ENCODE measurements at regions not wholly inside any gene's neighbourhood (a gene's known extent, or its start where the extent isn't known, plus 50 kb on each side); places are given as distances from the start of the nearest gene placed in this dataset.
"Not testable (repeated sequence)": the region's sequence is repeated elsewhere in the genome, so short reads cannot be mapped to it uniquely, and the experiment has no call there.

DNA sequence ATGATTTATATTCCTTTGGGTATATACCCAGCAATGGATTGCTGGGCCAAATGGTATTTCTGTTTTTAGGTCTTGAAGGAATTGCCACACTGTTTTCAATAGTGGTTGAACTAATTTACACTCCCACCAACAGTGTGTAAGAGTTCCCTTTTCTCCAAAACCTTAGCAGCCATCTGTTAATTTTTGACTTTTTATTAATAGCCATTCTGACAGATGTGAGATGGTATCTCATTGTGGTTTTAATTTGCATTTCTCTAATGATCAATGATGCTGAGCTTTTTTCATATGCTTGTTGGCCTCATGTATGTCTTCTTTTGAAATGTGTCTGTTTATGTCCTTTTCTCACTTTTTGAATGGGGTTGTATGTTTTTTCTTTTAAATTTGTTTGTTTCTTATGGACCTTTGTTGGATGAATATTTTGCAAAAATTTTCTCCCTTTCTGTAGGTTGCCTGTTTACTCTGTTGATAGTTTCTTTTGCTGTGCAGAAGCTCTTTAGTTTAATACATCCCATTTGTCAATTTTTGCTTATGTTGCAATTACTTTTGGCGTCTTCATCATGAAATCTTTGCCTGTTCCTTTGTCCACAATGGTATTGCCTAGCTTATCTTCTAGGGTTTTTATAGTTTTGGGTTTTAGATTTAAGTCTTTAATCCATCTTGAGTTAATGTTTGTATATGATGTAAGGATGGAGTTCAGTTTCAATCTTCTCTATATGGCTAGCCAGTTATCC lies 119.7 kb upstream of the XIRP2 start:
- H3K4me1 Mint-ChIP-seq (ENCODE audit: low read depth), result no peaks in the 10 kb centered on the region
- H3K36me3 Mint-ChIP-seq (ENCODE audit: low read depth), result no peaks in the 10 kb centered on the region
- ChIA-PET POLR2A (no interaction called here), CTCF (no interaction called here)
- H3K27me3 Mint-ChIP-seq (ENCODE audit: low read depth), result no peaks in the 10 kb centered on the region
- H3K27ac Mint-ChIP-seq, result no peak overlapping the region
- no peak for ATAC-seq
- H3K4me3 Mint-ChIP-seq, result no peak overlapping the region
- DNase-seq, result no peak
- no peaks in the 10 kb centered on the region for H3K9me3 Mint-ChIP-seq (ENCODE audit: insufficient read depth)

DNA sequence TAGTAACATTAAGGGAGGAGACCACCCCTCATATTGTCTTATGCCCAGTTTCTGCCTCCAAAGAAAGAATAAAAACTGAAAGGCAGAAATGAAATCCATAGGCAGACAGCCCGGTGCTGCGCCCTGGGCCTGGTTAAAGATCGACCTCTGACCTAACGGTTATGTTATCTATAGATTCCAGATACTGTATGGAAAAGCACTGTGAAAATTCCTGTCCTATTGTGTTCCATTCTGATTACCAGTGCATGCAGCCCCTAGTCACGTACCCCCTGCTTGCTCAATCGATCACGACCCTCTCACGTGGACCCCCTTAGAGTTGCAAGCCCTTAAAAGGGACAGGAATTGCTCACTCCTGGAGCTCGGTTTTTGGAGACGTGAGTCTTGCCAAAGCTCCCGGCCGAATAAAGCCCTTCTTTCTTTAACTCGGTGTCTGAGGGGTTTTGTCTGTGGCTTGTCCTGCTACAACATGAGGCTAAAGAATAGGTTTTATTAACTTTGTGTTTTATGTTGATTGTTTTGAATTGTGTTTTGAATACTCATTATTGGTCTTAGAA lies 121.4 kb upstream of the XIRP2 start:
- H3K36me3 Mint-ChIP-seq (ENCODE audit: low read depth); H3K27ac Mint-ChIP-seq; ATAC-seq; H3K9me3 Mint-ChIP-seq (ENCODE audit: insufficient read depth); CTCF ChIA-PET; POLR2A ChIA-PET; H3K27me3 Mint-ChIP-seq (ENCODE audit: low read depth); H3K4me3 Mint-ChIP-seq; DNase-seq; H3K4me1 Mint-ChIP-seq (ENCODE audit: low read depth): not testable (repeated sequence)

DNA sequence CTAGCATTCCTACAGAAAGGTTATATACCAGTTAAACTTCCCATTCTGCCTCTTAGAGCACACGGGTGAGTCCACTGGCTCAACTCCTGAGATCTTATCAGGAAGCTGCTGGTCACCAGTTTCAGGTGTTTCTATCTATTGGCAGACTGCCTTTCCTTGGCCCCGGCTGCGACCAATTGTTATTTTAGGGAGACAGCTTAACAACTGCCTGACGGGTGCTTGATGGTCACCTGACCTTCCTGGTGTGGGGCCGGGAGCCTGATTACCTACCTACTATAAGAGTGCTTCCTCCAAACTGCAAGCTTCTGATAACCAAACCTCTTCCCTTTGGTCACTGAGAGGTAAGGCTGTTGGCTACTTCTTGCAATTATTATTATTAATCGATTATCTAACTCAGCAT lies 122.1 kb upstream of the XIRP2 start:
- Mint-ChIP-seq H3K27me3 (ENCODE audit: low read depth) (no peaks in the 10 kb centered on the region), H3K27ac (no peak overlapping the region)

DNA sequence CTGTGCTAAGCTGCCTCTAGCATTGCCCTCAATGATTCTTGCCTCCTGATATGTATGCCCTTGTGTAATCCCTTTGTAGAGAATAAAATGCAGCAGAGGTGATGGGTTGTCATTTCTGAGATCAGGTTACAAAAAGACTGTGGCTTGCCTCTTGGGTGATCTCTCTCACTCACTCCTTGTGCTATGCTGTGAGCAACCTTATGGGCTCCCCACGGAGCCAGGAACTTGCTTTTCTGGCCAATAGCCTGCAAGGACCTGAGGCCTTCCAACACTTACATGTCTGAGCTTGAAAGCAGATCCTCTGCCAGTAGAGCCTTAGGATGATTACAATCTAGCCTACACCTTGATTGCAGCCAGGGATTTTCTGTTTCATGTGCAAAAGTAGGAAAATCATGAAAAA lies 123.1 kb upstream of the XIRP2 start:
- no peak overlapping the region for H3K27ac Mint-ChIP-seq
- POLR2A ChIA-PET, result no interaction called here

More for the DNA sequence above, 122.1 kb upstream of the XIRP2 start:
- no peak overlapping the region for H3K4me3 Mint-ChIP-seq
- no peaks in the 10 kb centered on the region for H3K36me3 Mint-ChIP-seq (ENCODE audit: low read depth)
- H3K9me3 Mint-ChIP-seq (ENCODE audit: insufficient read depth), result no peaks in the 10 kb centered on the region
- ChIA-PET CTCF (no interaction called here), POLR2A (no interaction called here)
- ATAC-seq (no peak), DNase-seq (no peak)
- no peaks in the 10 kb centered on the region for H3K4me1 Mint-ChIP-seq (ENCODE audit: low read depth)

DNA sequence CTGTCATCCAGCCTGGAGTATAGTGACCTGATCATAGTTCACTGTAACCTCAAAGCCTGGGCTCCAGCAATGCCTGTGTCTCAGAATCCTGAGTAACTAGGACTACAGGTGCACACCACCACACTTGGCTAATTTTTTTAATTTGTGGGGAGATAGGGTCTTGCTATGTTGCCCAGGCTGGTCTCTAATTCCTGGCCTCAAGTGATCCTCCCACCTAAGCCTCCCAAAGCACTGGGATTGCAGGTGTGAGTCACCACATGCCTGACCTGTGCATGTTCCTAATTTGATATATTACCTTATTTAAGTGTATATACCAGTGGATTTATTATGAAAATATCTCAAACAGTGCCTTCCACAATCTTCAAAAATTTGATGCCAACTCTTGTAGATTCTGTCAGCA lies 123.6 kb upstream of the XIRP2 start:
- CTCF ChIA-PET, result no interaction called here
- Mint-ChIP-seq H3K27ac (no peak overlapping the region), H3K4me3 (no peak overlapping the region), H3K4me1 (ENCODE audit: low read depth) (no peaks in the 10 kb centered on the region), H3K27me3 (ENCODE audit: low read depth) (no peaks in the 10 kb centered on the region), H3K36me3 (ENCODE audit: low read depth) (no peaks in the 10 kb centered on the region), H3K9me3 (ENCODE audit: insufficient read depth) (no peaks in the 10 kb centered on the region)
- ATAC-seq (no peak), DNase-seq (no peak)
- POLR2A ChIA-PET, result no interaction called here

More for the DNA sequence above, 123.1 kb upstream of the XIRP2 start:
- Mint-ChIP-seq H3K36me3 (ENCODE audit: low read depth) (no peaks in the 10 kb centered on the region), H3K4me1 (ENCODE audit: low read depth) (no peaks in the 10 kb centered on the region), H3K4me3 (no peak overlapping the region), H3K27me3 (ENCODE audit: low read depth) (no peaks in the 10 kb centered on the region), H3K9me3 (ENCODE audit: insufficient read depth) (no peaks in the 10 kb centered on the region)
- DNase-seq (no peak), ATAC-seq (no peak)
- CTCF ChIA-PET, result no interaction called here

DNA sequence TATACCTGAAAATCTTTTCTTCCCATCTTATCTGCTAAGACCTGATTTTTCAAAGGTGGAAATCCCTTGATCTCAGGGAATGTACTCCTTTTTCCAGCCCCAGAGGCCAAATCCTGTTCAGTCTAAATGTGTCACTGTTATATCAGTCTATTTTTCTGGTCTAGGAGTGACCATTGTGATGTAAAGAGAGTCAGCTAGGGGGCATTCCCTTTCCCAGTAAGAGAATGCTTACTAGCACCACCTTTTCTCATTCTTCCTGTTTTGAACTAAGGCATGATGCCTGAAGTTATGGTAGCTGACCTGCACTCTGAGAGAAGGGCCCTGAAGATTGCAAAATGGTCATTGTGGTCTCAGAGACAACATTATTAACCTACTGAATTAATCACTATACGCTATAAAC lies 124.1 kb upstream of the XIRP2 start:
- Mint-ChIP-seq H3K4me3 (no peak overlapping the region), H3K4me1 (ENCODE audit: low read depth) (no peaks in the 10 kb centered on the region), H3K36me3 (ENCODE audit: low read depth) (no peaks in the 10 kb centered on the region), H3K27me3 (ENCODE audit: low read depth) (no peaks in the 10 kb centered on the region), H3K9me3 (ENCODE audit: insufficient read depth) (no peaks in the 10 kb centered on the region), H3K27ac (no peak overlapping the region)
- ATAC-seq, result no peak
- POLR2A ChIA-PET, result no interaction called here
- CTCF ChIA-PET, result no interaction called here
- DNase-seq, result no peak

DNA sequence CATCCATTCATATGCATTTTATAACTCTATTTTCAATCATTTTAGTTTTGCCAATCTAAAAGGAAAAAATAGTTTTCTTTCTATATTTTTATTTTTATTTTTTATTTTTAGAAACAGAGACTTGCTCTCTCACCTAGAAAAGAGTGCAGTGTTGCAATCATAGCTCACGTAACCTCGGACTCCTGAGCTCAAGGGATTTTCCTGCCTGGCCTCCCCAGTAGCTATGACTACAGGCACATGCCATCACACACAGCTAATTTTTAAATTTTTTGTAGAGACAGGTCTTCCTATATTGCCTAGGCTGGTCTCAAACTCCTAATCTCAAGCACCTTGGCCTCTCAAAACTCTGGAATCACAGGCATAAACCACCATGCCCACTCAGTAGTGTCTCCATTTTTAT lies 125.5 kb upstream of the XIRP2 start:
- Mint-ChIP-seq H3K4me3 (no peak overlapping the region), H3K36me3 (ENCODE audit: low read depth) (no peaks in the 10 kb centered on the region), H3K9me3 (ENCODE audit: insufficient read depth) (no peaks in the 10 kb centered on the region), H3K27me3 (ENCODE audit: low read depth) (no peaks in the 10 kb centered on the region), H3K27ac (no peak overlapping the region), H3K4me1 (ENCODE audit: low read depth) (no peaks in the 10 kb centered on the region)
- ATAC-seq (no peak), DNase-seq (no peak)
- POLR2A ChIA-PET, result no interaction called here
- CTCF ChIA-PET, result no interaction called here

DNA sequence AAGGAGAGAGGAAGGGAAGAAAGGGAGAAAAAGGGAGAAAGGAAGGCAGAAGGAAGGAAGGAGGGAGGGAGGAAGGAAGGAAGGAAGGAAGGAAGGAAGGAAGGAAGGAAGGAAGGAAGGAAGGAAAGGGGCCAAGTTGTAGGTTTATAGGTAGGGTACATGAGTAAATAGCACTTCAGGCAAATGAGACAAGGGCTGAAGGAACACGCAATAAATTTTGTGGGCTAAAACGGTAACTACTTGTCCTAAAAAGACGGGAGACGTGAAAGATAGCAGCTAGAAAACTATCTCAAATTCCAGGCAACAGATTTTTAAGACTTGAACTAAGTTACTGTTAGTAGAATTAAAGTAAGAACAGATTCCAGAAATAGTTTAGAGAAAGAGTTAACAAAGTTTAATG lies 129.3 kb upstream of the XIRP2 start:
- no peak for DNase-seq
- POLR2A ChIA-PET, result no interaction called here
- CTCF ChIA-PET, result no interaction called here
- Mint-ChIP-seq H3K4me3 (no peak overlapping the region), H3K27me3 (ENCODE audit: low read depth) (no peaks in the 10 kb centered on the region), H3K36me3 (ENCODE audit: low read depth) (no peaks in the 10 kb centered on the region), H3K27ac (no peak overlapping the region), H3K4me1 (ENCODE audit: low read depth) (no peaks in the 10 kb centered on the region), H3K9me3 (ENCODE audit: insufficient read depth) (no peaks in the 10 kb centered on the region)
- no peak for ATAC-seq

DNA sequence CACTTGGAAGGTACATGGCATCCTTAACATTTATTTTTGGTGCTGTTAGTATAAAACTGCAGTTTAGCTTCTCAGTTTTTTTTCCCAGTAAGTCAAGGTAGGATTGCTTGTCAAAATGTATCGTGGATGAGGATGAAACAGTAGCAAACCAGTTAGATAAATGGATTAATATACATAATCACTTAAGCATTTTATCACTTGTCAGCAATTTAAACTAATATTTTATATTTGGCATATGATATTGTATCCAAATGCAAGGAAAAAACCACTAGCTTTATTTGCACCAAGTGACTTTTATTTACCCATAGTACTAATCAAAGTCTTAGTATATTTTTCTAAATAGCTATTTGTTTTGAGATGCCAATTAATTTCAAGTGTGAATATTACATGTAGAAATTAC lies 137.7 kb upstream of the XIRP2 start:
- H3K4me1 Mint-ChIP-seq (ENCODE audit: low read depth), result no peaks in the 10 kb centered on the region
- CTCF ChIA-PET, result no interaction called here
- no peak overlapping the region for H3K27ac Mint-ChIP-seq
- POLR2A ChIA-PET, result no interaction called here
- DNase-seq, result no peak
- H3K27me3 Mint-ChIP-seq (ENCODE audit: low read depth), result no peaks in the 10 kb centered on the region
- no peak overlapping the region for H3K4me3 Mint-ChIP-seq
- H3K36me3 Mint-ChIP-seq (ENCODE audit: low read depth), result no peaks in the 10 kb centered on the region
- peaks cover 11% of the 10 kb centered on the region for H3K9me3 Mint-ChIP-seq (ENCODE audit: insufficient read depth)
- ATAC-seq, result no peak

DNA sequence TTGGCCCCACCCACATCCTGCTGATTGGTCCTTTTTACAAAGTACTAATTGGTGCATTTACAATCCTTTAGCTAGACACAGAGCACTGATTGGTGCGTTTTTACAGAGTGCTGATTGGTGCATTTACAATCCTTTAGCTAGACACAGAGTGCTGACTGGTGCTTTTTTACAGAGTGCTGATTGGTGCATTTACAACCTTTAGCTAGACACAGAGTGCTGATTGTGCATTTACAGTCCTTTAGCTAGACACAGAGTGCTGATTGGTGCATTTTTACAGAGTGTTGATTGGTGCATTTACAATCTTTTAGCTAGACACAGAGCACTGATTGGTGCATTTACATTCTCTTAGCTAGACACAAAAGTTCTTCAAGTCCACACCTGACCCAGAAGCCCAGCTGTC lies 144.2 kb upstream of the XIRP2 start:
- DNase-seq; ATAC-seq; CTCF ChIA-PET; H3K27ac Mint-ChIP-seq; H3K27me3 Mint-ChIP-seq (ENCODE audit: low read depth); H3K36me3 Mint-ChIP-seq (ENCODE audit: low read depth); POLR2A ChIA-PET; H3K4me3 Mint-ChIP-seq; H3K4me1 Mint-ChIP-seq (ENCODE audit: low read depth): not testable (repeated sequence)
- peaks cover 24% of the 10 kb centered on the region for H3K9me3 Mint-ChIP-seq (ENCODE audit: insufficient read depth)

DNA sequence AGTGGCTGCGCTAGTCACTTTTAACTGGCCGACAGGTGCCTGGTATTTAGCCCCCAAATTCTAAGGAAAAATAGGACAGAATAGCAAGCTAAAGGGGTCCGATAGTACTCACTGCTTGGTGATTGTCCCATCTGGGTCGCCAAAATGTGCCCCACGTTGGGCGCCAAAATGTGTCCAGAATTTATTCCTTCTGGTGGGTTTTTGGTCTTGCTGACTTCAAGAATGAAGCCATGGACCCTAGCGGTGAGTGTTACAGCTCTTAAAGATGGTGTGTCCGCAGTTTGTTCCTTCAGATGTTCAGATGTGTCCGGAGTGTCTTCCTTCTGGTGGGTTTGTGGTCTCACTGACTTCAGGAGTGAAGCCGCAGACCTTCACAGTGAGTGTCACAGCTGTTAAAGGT lies 144.8 kb upstream of the XIRP2 start:
- H3K27me3 Mint-ChIP-seq (ENCODE audit: low read depth); H3K36me3 Mint-ChIP-seq (ENCODE audit: low read depth); CTCF ChIA-PET; POLR2A ChIA-PET; H3K4me3 Mint-ChIP-seq; H3K4me1 Mint-ChIP-seq (ENCODE audit: low read depth); H3K27ac Mint-ChIP-seq; DNase-seq; ATAC-seq: not testable (repeated sequence)
- peaks cover 20% of the 10 kb centered on the region for H3K9me3 Mint-ChIP-seq (ENCODE audit: insufficient read depth)

DNA sequence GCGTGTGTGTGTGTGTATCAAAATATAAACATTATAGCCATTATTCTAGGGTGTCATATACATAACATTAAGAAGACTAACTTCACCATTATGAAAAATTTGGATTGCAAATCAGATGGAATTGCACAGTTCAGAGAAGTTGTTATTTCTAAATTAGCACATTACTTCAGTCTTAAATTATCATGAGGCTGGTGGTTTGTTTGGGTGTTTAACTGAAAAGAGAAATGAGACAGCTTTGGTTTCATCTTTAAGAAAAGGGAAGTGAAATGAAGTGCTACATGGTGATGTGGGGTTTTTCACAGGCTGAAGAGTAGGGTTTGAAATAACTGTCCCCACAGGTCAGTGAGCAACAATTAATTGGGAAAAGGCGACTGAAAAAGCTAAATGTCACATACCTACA lies 161.2 kb upstream of the XIRP2 start:
- ATAC-seq (no peak), DNase-seq (no peak)
- peaks cover 4% of the 10 kb centered on the region for H3K9me3 Mint-ChIP-seq (ENCODE audit: insufficient read depth)
- H3K36me3 Mint-ChIP-seq (ENCODE audit: low read depth), result no peaks in the 10 kb centered on the region
- no peak overlapping the region for H3K4me3 Mint-ChIP-seq
- no peak overlapping the region for H3K27ac Mint-ChIP-seq
- no peaks in the 10 kb centered on the region for H3K27me3 Mint-ChIP-seq (ENCODE audit: low read depth)
- no peaks in the 10 kb centered on the region for H3K4me1 Mint-ChIP-seq (ENCODE audit: low read depth)
- ChIA-PET POLR2A (no interaction called here), CTCF (no interaction called here)

All from activated CD8-positive, alpha-beta T cell treated with anti-CD3 and anti-CD28 coated beads, Interleukin-2, amount 10 ng/mL, durations not matched to agents 7 days and 5 days (primary cell).